ENCODE measurements at regions not wholly inside any gene's neighbourhood (a gene's known extent, or its start where the extent isn't known, plus 50 kb on each side); places are given as distances from the start of the nearest gene placed in this dataset.

GRCh38 chr14:104351849-104352492 lies 213.6 kb downstream of the KIF26A start:
- Mint-ChIP-seq H3K36me3 (ENCODE audit: low read depth) (no peaks in the 10 kb centered on the region), H3K4me3 (no peak overlapping the region), H3K9me3 (peaks cover 2% of the 10 kb centered on the region), H3K27ac (no peak overlapping the region), H3K4me1 (ENCODE audit: low read depth) (no peaks in the 10 kb centered on the region), H3K27me3 (peaks cover 4% of the 10 kb centered on the region)
- ChIA-PET CTCF (no interaction called here), POLR2A (no interaction called here)
- Histone ChIP-seq H3K27me3 (ENCODE audit: control insufficient read depth in 1 of 2, insufficient read depth in 2 of 2, low read length in 2 of 2) (no peaks in the 10 kb centered on the region), H3K27ac (ENCODE audit: low read depth in 1 of 2, low read length in 2 of 2) (no peak overlapping the region), H3K4me3 (ENCODE audit: low read length) (no peak overlapping the region), H3K9me3 (ENCODE audit: control insufficient read depth in 1 of 2, insufficient read depth in 1 of 2, low read length in 2 of 2) (peaks cover 0 to 10% of the 10 kb centered on the region in 2 experiments), H3K4me1 (ENCODE audit: insufficient read depth, low read length) (peaks cover 4% of the 10 kb centered on the region), H3K36me3 (ENCODE audit: insufficient read depth, low read length) (no peaks in the 10 kb centered on the region)
- DNase-seq (no peak), ATAC-seq (ENCODE audit: poor library complexity) (no peak)
- intact Hi-C loops (cut with DNase I, micrococcal nuclease): no loop called here
- TF ChIP-seq CTCF (IDR thresholded peaks at IDR 0.05): no peak

GRCh38 chr14:104352493-104353220 lies 214.3 kb downstream of the KIF26A start:
- ChIA-PET POLR2A (no interaction called here), CTCF (no interaction called here)
- no peak for TF ChIP-seq CTCF (IDR thresholded peaks at IDR 0.05)
- intact Hi-C loops (cut with DNase I, micrococcal nuclease): no loop called here
- Histone ChIP-seq H3K27ac (ENCODE audit: low read depth in 1 of 2, low read length in 2 of 2) (no peak overlapping the region), H3K4me3 (ENCODE audit: low read length) (no peak overlapping the region), H3K36me3 (ENCODE audit: insufficient read depth, low read length) (no peaks in the 10 kb centered on the region), H3K9me3 (ENCODE audit: control insufficient read depth in 1 of 2, insufficient read depth in 1 of 2, low read length in 2 of 2) (peaks cover 0 to 10% of the 10 kb centered on the region in 2 experiments), H3K4me1 (ENCODE audit: insufficient read depth, low read length) (peaks cover 4% of the 10 kb centered on the region), H3K27me3 (ENCODE audit: control insufficient read depth in 1 of 2, insufficient read depth in 2 of 2, low read length in 2 of 2) (no peaks in the 10 kb centered on the region)
- Mint-ChIP-seq H3K4me3 (no peak overlapping the region), H3K27ac (no peak overlapping the region), H3K27me3 (peaks cover 4% of the 10 kb centered on the region), H3K4me1 (ENCODE audit: low read depth) (no peaks in the 10 kb centered on the region), H3K36me3 (ENCODE audit: low read depth) (no peaks in the 10 kb centered on the region), H3K9me3 (peaks cover 2% of the 10 kb centered on the region)
- peak in 1 of 14 experiments; percentile 10 for DNase-seq
- ATAC-seq (ENCODE audit: poor library complexity): no peak

DNA sequence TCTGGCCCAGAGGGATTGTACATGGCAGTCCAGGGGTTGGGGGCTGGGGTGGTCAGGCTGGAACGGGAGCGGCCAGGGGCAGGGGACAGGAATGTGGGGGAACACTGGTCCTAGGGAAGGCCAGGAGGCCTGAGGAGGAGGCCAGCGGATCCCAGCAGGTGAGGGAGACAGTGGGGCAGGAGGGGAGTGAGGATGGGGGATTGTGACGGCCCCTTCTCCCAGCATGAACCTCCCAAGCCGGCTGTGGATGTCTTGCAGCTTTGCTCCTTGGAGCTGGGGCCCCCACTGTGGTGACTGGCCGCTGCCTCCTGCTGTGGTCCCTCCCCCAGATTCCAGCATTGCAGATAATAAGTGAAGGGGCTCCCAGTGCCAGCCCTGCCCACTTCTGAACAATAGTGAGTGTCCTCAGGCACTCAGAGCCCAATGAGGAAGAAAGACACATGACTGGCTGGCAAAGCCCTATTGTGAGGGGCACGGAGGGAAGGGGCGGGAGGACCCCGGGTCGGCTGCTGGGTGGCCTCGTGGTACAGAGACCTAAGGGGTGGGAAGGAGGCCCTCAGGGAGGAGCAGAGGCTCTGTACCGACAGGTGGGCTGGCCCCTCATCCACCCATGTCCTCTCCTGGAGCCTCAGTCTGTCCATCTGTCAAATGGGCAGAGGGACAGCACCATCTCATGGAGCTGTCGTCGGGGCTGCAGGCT lies 215.0 kb downstream of the KIF26A start:
- Mint-ChIP-seq H3K36me3 (ENCODE audit: low read depth) (no peaks in the 10 kb centered on the region), H3K27ac (no peak overlapping the region), H3K9me3 (peaks cover 2% of the 10 kb centered on the region), H3K4me1 (ENCODE audit: low read depth) (no peaks in the 10 kb centered on the region), H3K27me3 (peaks cover 4% of the 10 kb centered on the region), H3K4me3 (no peak overlapping the region)
- no peaks in the 10 kb centered on the region for H3K27me3 ChIP-seq (ENCODE audit: control insufficient read depth in 1 of 2, insufficient read depth in 2 of 2, low read length in 2 of 2)
- DNase-seq: peak in 1 of 14 experiments; percentile 17
- H3K36me3 ChIP-seq (ENCODE audit: insufficient read depth, low read length): no peaks in the 10 kb centered on the region
- TF ChIP-seq CTCF (IDR thresholded peaks at IDR 0.05): no peak
- peaks cover 4% of the 10 kb centered on the region for H3K4me1 ChIP-seq (ENCODE audit: insufficient read depth, low read length)
- H3K4me3 ChIP-seq (ENCODE audit: low read length): no peak overlapping the region
- no peak overlapping the region for H3K27ac ChIP-seq (ENCODE audit: low read depth in 1 of 2, low read length in 2 of 2)
- ATAC-seq (ENCODE audit: poor library complexity): no peak
- H3K9me3 ChIP-seq (ENCODE audit: control insufficient read depth in 1 of 2, insufficient read depth in 1 of 2, low read length in 2 of 2): peaks cover 0 to 10% of the 10 kb centered on the region in 2 experiments
- CTCF ChIA-PET: no interaction called here
- POLR2A ChIA-PET: no interaction called here
- intact Hi-C loops (cut with DNase I, micrococcal nuclease): no loop called here
